HT1080 (cell line): ENCODE measurements at regions not wholly inside any gene's neighbourhood (a gene's known extent, or its start where the extent isn't known, plus 50 kb on each side); places are given as distances from the start of the nearest gene placed in this dataset.
"Not testable (repeated sequence)": the region's sequence is repeated elsewhere in the genome, so short reads cannot be mapped to it uniquely, and the experiment has no call there.

Source experiments
- DNase-seq: peaks from one replicate; pipeline ENCODE4 v3.0.0-alpha.2; 2015; ENCODE audit warnings: low read depth

DNA sequence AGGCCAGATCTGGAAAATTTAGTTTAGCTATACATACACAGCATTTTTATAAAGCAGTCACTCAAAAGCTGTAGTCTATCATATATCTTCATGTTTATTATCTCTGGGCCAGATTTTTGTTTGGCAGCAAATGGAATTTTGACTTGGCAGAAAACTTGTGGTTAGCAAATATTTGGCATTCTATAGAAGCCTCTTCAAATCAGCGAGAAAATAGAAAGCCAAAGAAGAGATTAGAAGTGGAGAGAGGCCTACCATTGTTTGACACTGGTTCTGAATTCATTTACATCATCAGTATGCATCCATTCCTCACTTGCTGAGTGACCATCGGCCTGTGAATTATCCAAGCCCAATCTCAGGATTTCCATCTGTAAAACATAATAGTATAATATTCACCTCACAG is 1077.6 kb downstream of the GALC start:
- DNase-seq, result no peak

- no peak for DNase-seq
Measured at GRCh38 chr14:86912709-86913108, 1080.3 kb downstream of the GALC start.

GRCh38 chr14:86911486-86911885 is 1081.5 kb downstream of the GALC start:
- no peak for DNase-seq

DNA sequence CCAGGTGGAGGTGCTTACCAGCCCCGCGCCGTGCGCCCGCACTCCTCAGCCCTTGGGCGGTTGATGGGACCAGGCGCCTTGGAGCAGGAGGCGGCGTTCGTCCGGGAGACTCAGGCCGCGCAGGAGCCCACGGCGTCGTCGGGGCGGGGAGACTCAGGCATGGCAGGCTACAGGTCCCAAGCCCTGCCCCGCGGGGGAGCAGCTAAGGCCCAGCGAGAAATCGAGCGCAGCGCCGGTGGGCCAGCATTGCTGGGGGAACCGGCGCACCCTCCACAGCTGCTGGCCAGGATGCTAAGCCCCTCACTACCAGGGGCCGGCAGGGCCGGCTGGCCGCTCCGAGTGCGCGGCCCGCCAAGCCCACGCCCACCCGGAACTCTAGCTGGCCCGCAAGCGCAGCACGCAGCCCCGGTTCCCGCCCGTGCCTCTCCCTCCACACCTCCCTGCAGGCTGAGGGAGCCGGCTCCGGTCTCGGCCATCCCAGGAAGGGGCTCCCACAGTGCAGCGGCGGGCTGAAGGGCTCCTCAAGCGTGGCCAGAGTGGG is 1087.5 kb downstream of the GALC start:
- DNase-seq, result not testable (repeated sequence)

DNA sequence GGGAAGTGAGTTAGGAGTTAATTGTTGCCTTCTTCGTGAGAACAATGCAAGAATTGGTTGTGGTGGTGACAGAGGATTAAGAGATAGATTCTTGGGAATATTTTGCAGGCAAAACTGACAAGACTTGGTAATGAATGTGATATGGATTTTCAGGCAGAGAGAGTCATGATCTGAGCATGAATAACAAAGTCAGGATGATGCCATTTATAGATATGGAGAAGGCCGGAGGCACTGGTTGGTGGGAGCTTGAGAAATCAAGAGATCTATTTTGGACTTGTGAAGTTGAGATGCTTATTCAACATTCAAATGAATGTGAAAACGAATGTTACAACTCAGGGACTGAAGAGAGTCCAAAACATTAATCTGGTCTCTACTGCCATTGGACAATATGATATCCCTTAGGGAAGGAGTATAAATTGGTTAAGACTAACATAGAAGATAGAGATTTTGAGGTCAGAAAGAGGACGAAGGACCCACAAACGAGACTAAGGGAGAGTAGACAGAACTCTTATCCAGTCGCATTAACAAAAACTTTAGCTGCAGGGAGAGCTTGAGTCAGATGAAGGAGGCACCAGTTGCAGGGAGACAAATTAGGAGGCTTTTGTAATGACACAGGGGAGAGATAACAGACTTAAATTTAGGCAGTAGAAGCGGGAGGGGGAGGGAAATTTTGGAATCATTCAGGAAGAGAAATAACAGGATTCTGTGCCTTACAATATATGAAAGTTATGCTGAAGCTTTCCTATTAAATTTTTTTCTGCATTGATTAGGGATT is 1090.6 kb downstream of the GALC start:
- no peak for DNase-seq

DNA sequence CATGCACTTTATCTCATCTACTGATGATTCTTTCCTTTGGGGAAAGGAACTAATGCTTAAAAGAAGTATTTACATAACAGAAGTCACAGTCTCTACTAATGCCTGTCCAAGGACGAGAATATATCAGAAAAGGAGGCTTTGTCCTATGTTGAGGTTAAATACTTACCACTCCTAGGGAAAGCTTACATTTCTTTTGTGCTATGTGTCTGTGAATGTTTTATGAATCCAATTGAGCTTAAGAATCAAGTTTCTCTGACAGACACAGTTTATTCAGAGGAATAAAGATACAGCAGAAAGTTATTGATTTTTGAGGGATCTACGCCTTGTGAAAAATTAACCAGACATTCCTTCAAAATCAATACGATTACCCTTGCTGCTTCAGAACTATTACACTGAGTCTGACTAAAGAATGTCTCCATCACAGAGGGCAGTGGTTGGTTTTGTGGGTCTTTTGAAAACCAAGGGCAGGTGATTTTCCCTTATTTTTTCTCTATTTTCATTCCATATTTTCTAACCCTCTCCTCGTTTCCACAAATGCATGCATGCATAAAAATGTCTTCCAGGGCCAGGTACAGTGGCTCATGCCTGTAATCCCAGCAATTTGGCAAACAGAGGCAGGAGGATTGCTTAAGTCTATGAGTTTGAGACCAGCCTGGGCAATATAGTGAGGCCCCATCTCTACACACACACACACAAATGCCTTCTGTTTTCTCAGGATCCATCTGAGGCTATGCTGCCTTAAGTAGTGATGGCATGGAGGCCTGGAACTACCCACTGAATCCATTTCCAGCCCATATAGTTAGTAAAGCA is 1095.1 kb downstream of the GALC start:
- no peak for DNase-seq

DNA sequence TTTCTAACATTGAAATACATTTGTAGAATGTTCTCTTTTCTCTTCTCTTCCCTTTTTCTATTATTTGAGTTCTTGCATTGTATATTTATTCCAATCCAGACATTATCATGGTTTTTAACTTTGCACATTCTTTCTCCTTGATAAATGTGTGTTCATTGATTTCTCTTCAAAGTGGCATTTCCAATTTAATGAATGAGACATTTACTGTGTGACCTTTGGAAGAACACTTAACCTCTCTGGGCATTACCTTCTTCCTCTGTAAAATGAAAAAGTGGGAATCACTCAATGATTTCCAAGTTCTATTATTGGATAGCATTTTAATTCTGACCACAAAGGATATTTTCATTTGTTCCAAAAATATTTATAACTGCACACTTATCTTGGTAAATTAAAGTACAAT is 1095.8 kb downstream of the GALC start:
- no peak for DNase-seq

- DNase-seq, result no peak
Measured at GRCh38 chr14:86896701-86897100, 1096.3 kb downstream of the GALC start.

- no peak for DNase-seq
Measured at GRCh38 chr14:86892152-86892956, 1100.6 kb downstream of the GALC start.

DNA sequence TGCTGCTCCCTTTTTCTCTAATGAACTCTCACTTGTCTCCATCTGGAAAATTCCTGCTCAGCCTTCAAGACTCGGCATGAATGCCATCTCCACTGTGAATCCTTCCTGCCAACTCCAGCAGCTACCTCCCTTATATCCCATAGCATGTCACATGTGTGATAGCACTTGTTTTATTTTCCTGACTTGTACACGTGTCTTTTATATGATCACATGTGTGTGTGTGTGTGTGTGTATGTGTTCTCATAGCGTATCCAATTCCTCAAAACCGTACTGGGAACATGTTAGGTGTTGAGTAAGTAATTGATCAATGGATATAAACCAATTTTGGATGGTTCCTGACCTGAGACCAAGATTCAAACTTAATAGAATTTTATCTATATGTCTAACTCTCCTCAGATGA is 1107.7 kb downstream of the GALC start:
- no peak for DNase-seq

GRCh38 chr14:86884498-86884897 is 1108.5 kb downstream of the GALC start:
- no peak for DNase-seq

GRCh38 chr14:86882818-86883217 is 1110.2 kb downstream of the GALC start:
- DNase-seq, result no peak

DNA sequence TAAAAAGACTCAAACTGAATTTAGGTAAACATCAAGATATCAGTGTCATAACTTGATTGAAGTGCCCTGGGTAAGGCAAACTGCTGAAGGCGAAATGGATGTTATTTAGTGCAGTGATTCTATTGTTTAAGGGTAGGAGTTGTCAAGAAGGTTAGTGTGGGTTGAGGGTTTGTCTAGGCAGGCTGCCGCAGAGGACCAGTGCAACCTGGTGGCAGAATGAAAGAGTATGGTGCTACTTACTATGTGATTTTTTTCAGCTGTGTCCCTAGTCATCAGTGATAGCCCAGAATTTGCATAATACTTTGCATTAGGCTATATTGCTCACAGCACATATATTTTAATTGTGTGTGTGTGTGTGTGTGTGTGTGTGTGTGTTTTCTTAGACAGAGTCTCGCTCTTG is 1127.0 kb downstream of the GALC start:
- no peak for DNase-seq

DNA sequence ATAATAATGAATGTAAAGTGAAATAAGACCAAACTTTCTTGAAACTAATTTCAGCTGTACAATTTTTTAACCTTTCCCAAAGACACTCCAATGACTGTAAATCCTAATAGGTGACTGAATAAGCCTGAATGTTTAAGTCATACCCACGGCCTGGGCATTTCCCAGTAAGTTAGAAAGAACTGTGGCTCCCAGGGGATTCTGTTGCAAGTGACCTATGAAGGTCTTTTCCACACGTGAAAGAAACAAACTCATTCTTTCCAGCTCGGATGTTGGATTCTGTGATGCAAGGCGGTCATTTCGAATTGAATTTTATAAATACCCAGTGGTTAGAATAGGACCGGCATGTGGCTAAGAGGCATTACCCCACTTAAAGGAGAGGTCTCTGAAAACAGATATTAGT is 1134.4 kb downstream of the GALC start:
- no peak for DNase-seq

- no peak for DNase-seq
Measured at GRCh38 chr14:86858031-86858430, 1135.0 kb downstream of the GALC start.

DNA sequence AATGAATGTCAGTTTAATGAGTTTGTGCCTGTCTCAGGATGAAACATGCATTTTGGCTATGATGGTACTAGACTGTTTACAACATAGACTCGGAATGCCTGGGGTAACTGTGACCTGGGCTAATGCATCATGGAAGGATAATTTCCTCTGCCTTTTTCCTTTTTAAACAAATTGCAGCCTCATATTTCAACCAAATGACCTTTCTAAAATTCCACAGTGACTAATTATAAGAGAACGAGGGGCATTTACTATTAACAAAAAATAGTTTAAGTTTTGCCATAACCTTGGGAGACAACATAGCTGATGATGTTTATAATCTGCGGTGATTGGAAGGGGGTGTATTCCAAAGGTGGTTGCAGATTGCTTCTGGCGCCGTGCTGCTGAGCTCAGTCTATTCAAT is 1140.5 kb downstream of the GALC start:
- no peak for DNase-seq

DNA sequence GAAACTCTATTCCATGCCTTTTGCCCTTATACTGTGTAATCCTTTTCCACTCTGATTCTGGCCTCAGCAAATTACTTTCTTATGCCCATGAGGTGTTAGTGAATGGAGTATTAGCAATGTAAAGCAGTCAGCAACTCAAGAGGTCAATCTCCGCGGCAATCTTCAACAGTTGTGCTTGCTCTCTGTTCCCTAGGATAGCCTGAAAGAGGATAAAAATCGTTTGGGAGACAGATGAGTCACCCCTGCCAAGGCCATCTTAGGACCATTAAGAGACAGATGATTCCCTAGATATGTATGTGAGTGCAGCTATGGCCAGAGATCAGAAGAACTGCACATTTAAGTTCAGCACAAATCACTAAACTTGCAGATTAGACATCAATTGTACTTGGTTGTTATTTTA is 1145.8 kb downstream of the GALC start:
- no peak for DNase-seq

DNA sequence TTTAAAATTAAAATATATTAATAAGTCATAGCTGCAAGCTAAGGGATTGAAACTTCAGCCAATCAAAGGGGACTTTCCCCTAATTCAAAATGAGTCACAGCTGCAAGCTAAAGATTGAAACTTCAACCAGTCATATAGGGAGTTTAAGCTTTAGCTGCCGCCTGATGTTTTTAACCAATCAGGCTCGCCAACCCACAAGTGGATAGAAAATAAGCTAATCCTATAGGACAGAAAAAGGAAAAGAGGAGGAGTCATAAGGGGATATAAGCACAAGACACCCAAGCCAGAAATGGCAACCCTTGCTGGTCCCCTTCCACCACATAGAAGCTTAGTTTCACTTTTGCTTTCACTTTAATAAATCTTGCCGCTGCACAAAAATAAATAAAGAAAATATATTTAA is 1154.6 kb downstream of the GALC start:
- DNase-seq, result peak; percentile 71

- no peak for DNase-seq
Measured at GRCh38 chr14:86826661-86827060, 1166.3 kb downstream of the GALC start.

GRCh38 chr14:86824167-86824566 is 1168.8 kb downstream of the GALC start:
- DNase-seq, result no peak

- DNase-seq, result no peak
Measured at GRCh38 chr14:86823581-86823980, 1169.4 kb downstream of the GALC start.

DNA sequence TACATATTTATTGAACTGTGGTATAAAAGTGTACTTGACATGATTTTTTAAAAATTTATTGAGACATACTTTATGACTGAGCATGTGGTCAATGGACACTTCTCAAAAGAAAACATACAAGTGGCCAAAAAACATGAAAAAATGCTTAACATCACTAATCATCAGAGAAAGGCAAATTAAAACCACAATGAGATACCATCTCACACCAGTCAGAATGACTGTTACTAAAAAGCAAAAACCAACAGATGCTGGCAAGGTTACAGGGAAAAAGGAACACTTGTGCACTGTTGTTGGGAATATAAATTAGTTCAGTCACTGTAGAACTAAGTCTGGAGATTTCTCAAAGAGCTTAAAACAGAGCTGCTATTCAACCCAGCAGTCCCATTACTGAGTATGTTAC is 1177.6 kb downstream of the GALC start:
- no peak for DNase-seq
